Neuron (in vitro differentiated cells): ENCODE measurements at regions not wholly inside any gene's neighbourhood (a gene's known extent, or its start where the extent isn't known, plus 50 kb on each side); places are given as distances from the start of the nearest gene placed in this dataset.
A peak's percentile ranks its signal among the peaks of the same experiment; 100 is the strongest.

Source experiments
- H2AFZ ChIP-seq: one replicate; pipeline ENCODE4 v1.6.1; 2013; ENCODE audit warnings: low read depth, mild to moderate bottlenecking, inconsistent platforms, low read length, moderate library complexity
- H3K27me3 ChIP-seq: one replicate; pipeline ENCODE4 v1.6.1; 2013; ENCODE audit warnings: low read length; ENCODE audit not compliant: insufficient read depth
- H3K36me3 ChIP-seq: one replicate; pipeline ENCODE4 v1.6.1; 2013; ENCODE audit warnings: low read length; ENCODE audit not compliant: insufficient read depth
- H3K4me1 ChIP-seq: one replicate; pipeline ENCODE4 v1.6.1; 2013; ENCODE audit warnings: low read length; ENCODE audit not compliant: insufficient read depth
- H3K4me3 ChIP-seq: 2 replicates; pipeline ENCODE4 v1.5.1; 2013; ENCODE audit warnings: mild to moderate bottlenecking, low read length, moderate library complexity
- H3K9me3 ChIP-seq: one replicate; pipeline ENCODE4 v1.6.1; 2013; ENCODE audit warnings: low read length

DNA sequence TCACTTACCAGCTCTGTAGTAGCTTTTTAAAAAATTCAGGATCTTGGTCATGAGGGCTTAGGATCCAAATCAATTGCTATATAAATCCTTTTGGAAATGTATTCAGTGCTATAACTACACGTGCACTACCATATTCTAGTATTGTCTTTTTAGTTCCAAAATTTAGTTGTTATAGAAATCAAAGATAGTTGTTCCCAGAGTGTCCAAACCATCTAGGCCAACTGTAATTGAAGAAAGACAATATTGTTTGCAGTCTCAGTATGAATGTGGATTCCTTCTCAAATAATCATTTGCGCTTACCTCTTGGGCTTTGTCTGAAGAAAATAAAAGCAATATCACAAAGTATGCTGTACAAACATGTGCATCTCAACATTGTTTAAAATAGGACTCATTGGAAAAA, 184.1 kb upstream of the EDNRB start:
- Histone ChIP-seq H3K4me3 (no peak overlapping the region), H2AFZ (no peak overlapping the region), H3K4me1 (peaks cover 3% of the 10 kb centered on the region), H3K27me3 (no peaks in the 10 kb centered on the region), H3K9me3 (no peaks in the 10 kb centered on the region), H3K36me3 (no peaks in the 10 kb centered on the region)

DNA sequence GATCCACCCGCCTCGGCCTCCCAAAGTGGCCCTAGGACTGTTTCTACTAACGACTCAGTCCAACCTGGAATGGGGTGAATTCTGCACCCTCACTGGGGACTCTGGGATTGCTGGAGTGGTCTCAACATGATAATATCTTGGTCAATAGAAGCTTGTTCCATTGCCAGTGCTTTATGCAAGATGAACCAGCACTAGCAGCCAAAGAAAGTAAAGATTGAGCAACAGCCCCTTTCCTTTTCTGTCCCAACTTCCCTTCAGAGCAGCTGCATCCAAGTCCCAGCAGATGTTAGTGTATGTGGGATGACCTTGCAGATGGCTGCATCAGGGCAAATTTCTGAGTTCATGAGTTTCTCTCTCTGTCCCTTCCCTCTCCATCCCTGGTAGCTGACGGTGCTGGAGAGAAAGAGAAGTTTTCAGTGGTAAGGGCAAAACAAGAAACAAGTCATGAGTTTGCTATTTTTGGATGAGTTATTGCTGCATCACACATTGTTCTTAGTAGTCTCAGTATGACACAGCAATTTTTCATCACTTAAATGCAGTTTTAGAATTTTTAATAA, 183.6 kb upstream of the EDNRB start:
- peaks cover 3% of the 10 kb centered on the region for H3K4me1 ChIP-seq
- H3K27me3 ChIP-seq: no peaks in the 10 kb centered on the region
- no peaks in the 10 kb centered on the region for H3K9me3 ChIP-seq
- H3K36me3 ChIP-seq: no peaks in the 10 kb centered on the region
- H2AFZ ChIP-seq: no peak overlapping the region
- no peak overlapping the region for H3K4me3 ChIP-seq

DNA sequence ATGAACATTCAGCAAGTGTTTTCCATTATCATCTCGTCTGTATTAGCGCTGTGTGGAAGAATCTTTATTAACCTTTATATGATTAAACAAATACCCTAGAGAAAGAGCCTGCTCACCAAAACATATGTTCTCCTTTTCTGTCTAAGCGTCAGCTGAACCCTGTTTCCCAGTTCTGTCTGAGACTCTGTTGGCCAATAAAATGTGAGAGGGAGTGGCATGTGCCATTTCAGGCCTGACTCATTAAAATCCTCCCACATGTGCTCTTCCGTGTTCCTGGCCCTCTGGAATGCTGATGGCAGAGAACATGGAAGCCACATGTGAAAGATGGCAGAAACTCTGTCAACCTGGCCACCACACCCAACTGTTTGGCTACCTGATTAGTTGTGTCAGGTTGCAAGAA, 181.9 kb upstream of the EDNRB start:
- Histone ChIP-seq H3K4me3 (no peak overlapping the region), H3K36me3 (no peaks in the 10 kb centered on the region), H2AFZ (no peak overlapping the region), H3K27me3 (no peaks in the 10 kb centered on the region), H3K4me1 (peaks cover 3% of the 10 kb centered on the region), H3K9me3 (no peaks in the 10 kb centered on the region)

DNA sequence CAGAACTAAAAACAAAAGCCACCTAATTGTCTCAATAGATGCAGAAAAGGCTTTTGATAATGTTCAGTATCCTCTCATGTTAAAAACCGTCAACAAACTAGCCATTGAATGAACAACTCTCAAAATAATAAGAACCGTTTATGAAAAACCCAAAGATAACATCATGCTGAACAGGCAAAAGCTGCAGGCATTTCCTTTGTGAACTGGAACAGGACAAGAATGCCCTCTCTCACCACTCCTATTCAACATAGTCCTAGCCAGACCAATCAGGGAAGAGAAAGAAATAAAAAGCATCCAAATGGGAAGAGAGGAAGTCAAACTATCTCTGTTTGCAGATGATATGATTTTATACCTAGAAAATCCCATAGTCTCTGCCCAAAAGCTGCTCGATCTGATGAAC, 179.6 kb upstream of the EDNRB start:
- H3K4me3 ChIP-seq: no peak overlapping the region
- peak overlapping the region; percentile 28 for H2AFZ ChIP-seq
- no peaks in the 10 kb centered on the region for H3K9me3 ChIP-seq

DNA sequence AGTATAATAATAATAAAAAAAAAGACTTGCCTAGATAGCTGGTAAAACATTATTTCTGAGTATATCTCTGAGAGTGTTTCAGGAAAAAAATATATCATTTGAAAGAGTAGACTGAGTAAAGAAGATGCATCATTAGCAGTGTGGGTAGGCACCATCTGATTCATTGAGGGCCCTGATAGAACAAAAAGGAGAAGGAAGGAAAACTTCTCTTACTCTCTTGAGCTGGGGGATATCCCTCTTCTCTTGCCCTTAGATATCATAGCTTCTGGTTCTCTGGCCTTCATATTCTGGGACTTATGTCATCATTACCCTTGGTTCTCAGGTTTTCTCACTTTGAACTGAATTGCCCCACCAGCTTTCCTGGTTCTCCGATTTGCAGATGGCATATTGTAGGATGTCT, 177.6 kb upstream of the EDNRB start:
- no peak overlapping the region for H2AFZ ChIP-seq
- no peak overlapping the region for H3K4me3 ChIP-seq
- H3K27me3 ChIP-seq: no peaks in the 10 kb centered on the region
- no peaks in the 10 kb centered on the region for H3K36me3 ChIP-seq
- peaks cover 3% of the 10 kb centered on the region for H3K4me1 ChIP-seq
- H3K9me3 ChIP-seq: no peaks in the 10 kb centered on the region

More for the DNA sequence above, 179.6 kb upstream of the EDNRB start:
- Histone ChIP-seq H3K4me1 (peaks cover 3% of the 10 kb centered on the region), H3K27me3 (no peaks in the 10 kb centered on the region), H3K36me3 (no peaks in the 10 kb centered on the region)

DNA sequence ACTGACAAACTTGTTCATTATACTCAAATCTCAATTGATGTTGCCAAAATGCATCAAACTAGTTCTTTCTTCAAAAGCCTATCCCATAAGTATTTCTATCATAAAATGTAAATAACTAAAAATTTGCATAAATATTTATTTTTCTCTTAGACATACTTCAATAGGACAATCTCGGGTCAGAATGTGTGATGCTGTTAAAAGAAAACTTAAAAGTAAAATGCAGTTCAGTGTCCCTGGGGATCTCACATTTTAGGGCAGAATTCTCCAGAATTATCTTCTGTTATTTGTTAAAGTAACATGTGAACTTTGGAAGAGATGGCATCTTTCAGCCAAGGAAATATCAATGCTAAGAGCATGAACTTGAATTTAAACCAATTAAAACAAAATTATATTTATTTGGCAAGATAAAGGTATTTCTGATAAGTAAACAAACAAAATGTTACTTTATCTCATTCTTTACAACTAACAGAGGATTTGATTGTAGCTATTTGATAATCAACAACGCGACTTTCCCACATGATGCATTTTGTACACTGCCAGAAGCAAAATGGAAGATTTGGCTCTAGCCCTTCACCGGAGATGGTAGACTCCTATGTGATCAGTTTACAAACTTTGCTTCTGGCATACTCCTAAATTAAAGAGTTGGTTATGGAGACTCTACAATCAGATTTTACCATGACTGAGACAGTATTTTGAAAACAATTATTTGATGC, 169.5 kb upstream of the EDNRB start:
- Histone ChIP-seq H3K27me3 (no peaks in the 10 kb centered on the region), H3K4me3 (no peak overlapping the region), H2AFZ (no peak overlapping the region), H3K9me3 (no peaks in the 10 kb centered on the region), H3K4me1 (no peaks in the 10 kb centered on the region), H3K36me3 (no peaks in the 10 kb centered on the region)

DNA sequence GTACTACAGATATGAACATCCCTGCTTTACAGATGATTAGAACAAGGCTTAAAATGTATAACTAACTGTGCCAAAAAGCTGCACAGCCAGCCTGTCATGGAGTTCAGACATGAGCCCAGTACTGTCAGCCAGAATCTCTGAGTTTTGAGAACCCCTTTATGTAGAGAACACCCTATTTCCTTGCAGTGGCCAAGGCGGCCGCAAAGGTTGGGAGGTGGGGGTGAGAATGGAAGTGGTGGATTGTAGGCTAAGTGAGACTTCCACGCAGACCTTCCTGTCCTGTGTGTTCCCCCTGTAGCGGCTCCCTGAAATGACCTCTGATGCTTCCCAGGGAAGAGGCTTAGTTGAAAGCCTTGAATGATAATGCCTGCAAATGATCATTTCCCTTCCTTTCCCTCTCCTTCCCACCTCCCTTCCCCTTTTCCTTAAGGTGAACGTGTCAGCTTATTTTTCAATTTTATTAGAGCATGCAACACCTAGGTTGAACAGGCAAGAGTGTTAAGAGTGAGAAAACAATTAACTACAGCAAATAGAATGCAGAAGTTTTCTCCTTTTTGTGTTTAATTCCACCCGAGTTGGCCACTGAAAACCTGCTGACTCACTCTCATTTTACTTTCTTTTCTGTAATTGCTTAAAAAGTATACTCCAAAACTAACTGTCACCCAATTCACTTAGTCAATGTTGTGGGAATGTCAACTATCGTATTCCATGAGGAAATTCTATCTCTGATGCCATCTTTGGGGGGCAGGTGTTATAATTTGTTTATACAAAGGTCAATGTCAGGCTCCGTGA, 167.0 kb upstream of the EDNRB start:
- no peaks in the 10 kb centered on the region for H3K27me3 ChIP-seq
- H2AFZ ChIP-seq: no peak overlapping the region
- H3K36me3 ChIP-seq: no peaks in the 10 kb centered on the region
- H3K9me3 ChIP-seq: no peaks in the 10 kb centered on the region
- no peak overlapping the region for H3K4me3 ChIP-seq
- H3K4me1 ChIP-seq: no peaks in the 10 kb centered on the region

DNA sequence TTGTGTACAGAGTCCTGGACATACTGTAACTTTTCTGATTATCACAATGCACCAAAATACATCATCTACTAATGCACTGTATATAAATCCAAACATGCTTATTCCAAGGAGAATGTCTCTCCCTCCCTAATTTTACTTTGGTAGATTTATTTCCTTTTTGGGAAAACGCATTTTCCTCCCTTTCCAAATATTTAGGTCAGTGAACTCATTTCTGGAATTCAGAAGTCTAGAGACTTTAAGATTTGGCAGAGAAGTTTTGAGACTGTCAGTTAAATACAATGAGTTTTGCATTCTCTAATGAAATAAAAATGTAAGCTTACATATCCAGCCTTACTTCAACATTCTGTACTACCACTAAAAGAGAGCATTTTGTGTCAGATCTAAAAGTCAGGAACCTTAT, 165.8 kb upstream of the EDNRB start:
- no peaks in the 10 kb centered on the region for H3K36me3 ChIP-seq
- no peak overlapping the region for H3K4me3 ChIP-seq

DNA sequence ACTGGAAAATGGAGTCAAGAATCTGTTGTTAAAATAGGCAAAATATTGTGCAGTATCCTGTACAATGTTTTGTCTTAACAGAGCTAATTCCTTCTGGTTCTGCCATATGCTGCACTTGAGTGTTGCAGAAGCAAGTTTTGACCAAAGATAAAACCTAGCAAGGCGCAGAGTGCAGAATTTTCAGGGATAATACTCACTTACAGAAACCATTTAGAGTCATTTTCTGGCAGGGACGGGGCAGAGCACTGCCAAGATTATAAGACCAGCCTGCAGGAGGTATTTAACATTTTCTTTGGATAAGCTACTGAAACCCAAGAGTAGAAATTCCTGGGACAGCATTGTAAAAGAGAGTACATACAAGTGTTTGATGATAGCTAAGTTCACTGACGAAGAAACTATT, 159.5 kb upstream of the EDNRB start:
- Histone ChIP-seq H3K9me3 (no peaks in the 10 kb centered on the region), H3K4me3 (no peak overlapping the region), H3K36me3 (no peaks in the 10 kb centered on the region), H3K4me1 (no peaks in the 10 kb centered on the region), H2AFZ (no peak overlapping the region), H3K27me3 (no peaks in the 10 kb centered on the region)

More for the DNA sequence above, 165.8 kb upstream of the EDNRB start:
- H3K27me3 ChIP-seq: no peaks in the 10 kb centered on the region
- no peaks in the 10 kb centered on the region for H3K4me1 ChIP-seq
- H2AFZ ChIP-seq: no peak overlapping the region
- H3K9me3 ChIP-seq: no peaks in the 10 kb centered on the region

DNA sequence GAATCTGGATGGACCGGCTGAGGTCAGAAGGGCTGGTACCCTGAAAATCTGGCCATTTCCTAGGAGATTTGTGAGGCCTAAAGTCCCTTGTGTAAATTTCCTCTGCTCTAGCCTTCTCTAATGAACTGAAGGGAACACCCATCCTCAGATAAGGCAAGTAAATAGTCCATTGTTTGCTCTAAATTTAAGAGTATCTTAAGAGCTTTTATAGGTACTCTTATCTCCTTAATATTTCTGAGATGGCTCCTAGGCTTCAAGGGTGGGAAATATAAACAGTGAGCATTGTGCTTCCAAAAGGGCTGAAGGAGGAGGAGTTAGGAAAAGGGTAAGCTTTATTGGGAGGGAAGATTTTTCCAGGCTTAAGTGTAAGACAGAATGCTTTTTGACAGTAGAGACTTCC, 148.7 kb upstream of the EDNRB start:
- Histone ChIP-seq H2AFZ (peak overlapping the region; percentile 30), H3K4me3 (no peak overlapping the region), H3K4me1 (no peaks in the 10 kb centered on the region), H3K27me3 (no peaks in the 10 kb centered on the region), H3K36me3 (no peaks in the 10 kb centered on the region), H3K9me3 (peaks cover 2% of the 10 kb centered on the region)

DNA sequence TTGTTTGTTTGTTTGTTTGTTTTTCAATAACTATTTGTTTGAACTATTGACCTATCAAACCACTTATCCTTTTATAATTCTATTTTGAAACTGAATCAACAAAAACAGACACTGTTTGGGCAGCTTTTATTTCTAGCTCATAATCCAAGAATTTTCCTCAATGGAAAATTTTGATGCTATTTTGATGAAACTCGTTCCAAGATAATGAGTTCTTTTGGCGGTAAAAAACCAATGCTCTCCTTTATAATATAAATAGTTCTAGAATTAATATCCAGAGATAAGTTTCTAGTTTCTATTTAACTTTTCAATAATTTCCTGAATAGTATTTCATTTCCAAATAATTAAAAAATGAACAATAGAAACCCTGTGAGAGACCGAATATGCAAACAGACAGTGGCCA, 146.5 kb upstream of the EDNRB start:
- no peaks in the 10 kb centered on the region for H3K36me3 ChIP-seq
- H3K9me3 ChIP-seq: peaks cover 6% of the 10 kb centered on the region
- H2AFZ ChIP-seq: no peak overlapping the region
- no peak overlapping the region for H3K4me3 ChIP-seq
- H3K4me1 ChIP-seq: no peaks in the 10 kb centered on the region
- no peaks in the 10 kb centered on the region for H3K27me3 ChIP-seq

DNA sequence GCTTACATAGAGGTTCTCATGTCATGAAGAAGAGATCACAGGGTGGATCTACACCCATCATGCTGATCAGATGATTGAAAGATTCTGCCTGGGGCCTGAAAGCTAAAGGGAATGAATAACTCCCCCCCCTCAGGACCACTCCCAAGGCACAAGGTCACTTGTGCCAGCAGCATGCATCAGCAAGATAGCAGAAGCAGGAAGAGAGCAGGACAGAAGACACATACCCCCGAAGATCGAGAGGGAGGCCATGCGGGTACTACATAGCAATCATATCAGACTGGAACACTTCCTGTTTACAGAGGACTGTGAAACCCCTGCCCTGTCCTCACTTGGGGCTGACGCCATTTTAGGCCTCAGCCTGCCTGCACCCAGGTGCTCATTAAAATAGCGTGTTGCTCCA, 143.2 kb upstream of the EDNRB start:
- H3K27me3 ChIP-seq: no peaks in the 10 kb centered on the region

DNA sequence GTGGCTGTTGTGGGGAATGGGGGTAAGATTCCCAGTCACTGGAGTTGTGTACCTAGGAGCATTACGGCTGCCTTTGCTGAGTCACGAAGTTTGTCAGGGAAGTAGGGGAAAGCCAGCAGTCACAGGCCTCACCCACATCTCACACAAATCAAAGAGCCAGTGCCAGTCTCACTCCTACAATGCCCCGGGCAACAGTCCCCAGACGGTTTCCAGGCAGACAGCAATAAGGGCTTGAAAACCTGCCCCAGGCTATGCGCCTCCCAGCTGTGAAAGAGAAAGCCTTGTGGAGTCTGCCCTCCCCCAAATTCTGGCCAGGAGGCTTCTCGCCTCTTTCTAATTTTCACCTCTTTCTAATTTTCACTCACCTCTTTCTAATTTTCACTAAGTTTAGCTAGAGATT, 142.3 kb upstream of the EDNRB start:
- H3K4me3 ChIP-seq: no peak overlapping the region
- H3K36me3 ChIP-seq: no peaks in the 10 kb centered on the region
- H3K4me1 ChIP-seq: no peaks in the 10 kb centered on the region
- H3K9me3 ChIP-seq: peaks cover 7% of the 10 kb centered on the region
- no peaks in the 10 kb centered on the region for H3K27me3 ChIP-seq
- H2AFZ ChIP-seq: no peak overlapping the region

More for the DNA sequence above, 143.2 kb upstream of the EDNRB start:
- Histone ChIP-seq H2AFZ (no peak overlapping the region), H3K4me3 (no peak overlapping the region), H3K9me3 (peaks cover 6% of the 10 kb centered on the region), H3K4me1 (no peaks in the 10 kb centered on the region), H3K36me3 (no peaks in the 10 kb centered on the region)
